Fibroblast of villous mesenchyme (primary cell): ENCODE measurements at regions not wholly inside any gene's neighbourhood (a gene's known extent, or its start where the extent isn't known, plus 50 kb on each side); places are given as distances from the start of the nearest gene placed in this dataset.

Experiments
- DNase-seq: peaks from one replicate; pipeline ENCODE4 v3.0.0-alpha.2; 2010; ENCODE audit warnings: low read depth
- H3K4me3 ChIP-seq: 2 replicates; pipeline ENCODE4 v1.5.1; 2011; ENCODE audit warnings: low read depth, mild to moderate bottlenecking, low read length
- CTCF ChIP-seq: IDR thresholded peaks from 2 replicates; pipeline ENCODE4 v1.5.1; 2012; ENCODE audit warnings: low read depth, mild to moderate bottlenecking, low read length; ENCODE audit not compliant: insufficient read depth

GRCh38 chr3:72625602-72626337 is 222.5 kb downstream of the SHQ1 start:
- no peak overlapping the region for H3K4me3 ChIP-seq
- DNase-seq: peak; percentile 40
- no peak for TF ChIP-seq CTCF

- no peak for TF ChIP-seq CTCF
- no peak for DNase-seq
- no peak overlapping the region for H3K4me3 ChIP-seq
These were observed 223.6 kb downstream of the SHQ1 start for GRCh38 chr3:72624656-72625055.

- no peak for DNase-seq
- TF ChIP-seq CTCF: no peak
- H3K4me3 ChIP-seq: no peak overlapping the region
These were observed 229.5 kb downstream of the SHQ1 start for GRCh38 chr3:72618739-72619138.

- no peak for TF ChIP-seq CTCF
- no peak overlapping the region for H3K4me3 ChIP-seq
- no peak for DNase-seq
These were observed 230.7 kb downstream of the SHQ1 start for GRCh38 chr3:72617424-72618024.

- no peak overlapping the region for H3K4me3 ChIP-seq
- TF ChIP-seq CTCF: no peak
- DNase-seq: no peak
These were observed 232.5 kb downstream of the SHQ1 start for GRCh38 chr3:72615776-72616175.

GRCh38 chr3:72615182-72615581 is 233.1 kb downstream of the SHQ1 start:
- no peak for TF ChIP-seq CTCF
- no peak overlapping the region for H3K4me3 ChIP-seq
- no peak for DNase-seq
